ENCODE measurements at regions not wholly inside any gene's neighbourhood (a gene's known extent, or its start where the extent isn't known, plus 50 kb on each side); places are given as distances from the start of the nearest gene placed in this dataset.

- TF ChIP-seq POLR2AphosphoS5 (IDR thresholded peaks at IDR 0.05; ENCODE audit: low read depth, low read length), result peak; percentile 56; the same call in 1 of the 2 replicates
- TF ChIP-seq REST (IDR thresholded peaks at IDR 0.05; ENCODE audit: insufficient read depth in 1 of 2, low read depth in 2 of 2, low read length in 1 of 2), result no peak
- TF ChIP-seq TCF7L2 (IDR thresholded peaks at IDR 0.05; ENCODE audit: low read depth, low read length), result no peak
- peak; percentile 82 for DNase-seq (ENCODE audit: low read depth, low spot score)
- ChIA-PET CTCF (no interaction called here), POLR2A (no interaction called here)
- Histone ChIP-seq H3K9me3 (ENCODE audit: control insufficient read depth, insufficient read depth, low read depth, low read length) (peaks cover 19% of the 10 kb centered on the region; the same call in 1 of the 2 replicates), H3K4me1 (ENCODE audit: control insufficient read depth, insufficient read depth, low read length) (peaks cover 6% of the 10 kb centered on the region; the same call in 1 of the 2 replicates), H3K36me3 (ENCODE audit: control insufficient read depth, insufficient read depth, low read length) (no peaks in the 10 kb centered on the region), H3K27ac (ENCODE audit: low read length) (peak overlapping the region; percentile 66), H3K27me3 (ENCODE audit: control insufficient read depth, insufficient read depth, low read length) (no peaks in the 10 kb centered on the region), H3K4me3 (ENCODE audit: low read depth in 2 of 2, low read length in 2 of 2) (no peak overlapping the region)
- in situ Hi-C loops (cut with HindIII; ENCODE audit: low pct_unique_long_range_greater_than_20kb, low sequenced_read_pairs), result no loop called here
- no TSS peak for BruUV-seq (replicated peaks)
- intact Hi-C loops (cut with micrococcal nuclease; ENCODE audit: unreplicated experiment), result no loop called here
- ATAC-seq, result peak; percentile 99
Observed at GRCh38 chr12:65649126-65649525, 175.2 kb upstream of the HMGA2 start.

GRCh38 chr12:65651060-65651459, 173.2 kb upstream of the HMGA2 start:
- no peak overlapping the region for H3K4me3 ChIP-seq (ENCODE audit: low read depth in 2 of 2, low read length in 2 of 2)
- DNase-seq (ENCODE audit: low read depth, low spot score), result no peak
- peaks cover 6% of the 10 kb centered on the region; the same call in 1 of the 2 replicates for H3K4me1 ChIP-seq (ENCODE audit: control insufficient read depth, insufficient read depth, low read length)
- H3K36me3 ChIP-seq (ENCODE audit: control insufficient read depth, insufficient read depth, low read length), result no peaks in the 10 kb centered on the region
- no TSS peak for BruUV-seq (replicated peaks)
- intact Hi-C loops (cut with micrococcal nuclease; ENCODE audit: unreplicated experiment), result no loop called here
- no peaks in the 10 kb centered on the region for H3K27me3 ChIP-seq (ENCODE audit: control insufficient read depth, insufficient read depth, low read length)
- no peak for TF ChIP-seq CTCF (IDR thresholded peaks at IDR 0.05)
- no peak for TF ChIP-seq POLR2AphosphoS5 (IDR thresholded peaks at IDR 0.05; ENCODE audit: low read depth, low read length)
- no peak for TF ChIP-seq REST (IDR thresholded peaks at IDR 0.05; ENCODE audit: insufficient read depth in 1 of 2, low read depth in 2 of 2, low read length in 1 of 2)
- TF ChIP-seq TCF7L2 (IDR thresholded peaks at IDR 0.05; ENCODE audit: low read depth, low read length), result no peak
- TF ChIP-seq SIN3A (IDR thresholded peaks at IDR 0.05; ENCODE audit: borderline replicate concordance, insufficient read depth, low read depth, low read length), result no peak
- CTCF ChIA-PET, result no interaction called here
- H3K27ac ChIP-seq (ENCODE audit: low read length), result no peak overlapping the region
- H3K9me3 ChIP-seq (ENCODE audit: control insufficient read depth, insufficient read depth, low read depth, low read length), result peaks cover 19% of the 10 kb centered on the region; the same call in 1 of the 2 replicates
- POLR2A ChIA-PET, result no interaction called here
- ATAC-seq, result no peak
- in situ Hi-C loops (cut with HindIII; ENCODE audit: low pct_unique_long_range_greater_than_20kb, low sequenced_read_pairs), result no loop called here

All from Panc1 (cell line).